SK-N-SH (cell line): ENCODE measurements at regions not wholly inside any gene's neighbourhood (a gene's known extent, or its start where the extent isn't known, plus 50 kb on each side); places are given as distances from the start of the nearest gene placed in this dataset.

Experiments used
- CTCF ChIA-PET: fragments of 300-600, 350-600 bp; formaldehyde crosslinking; extraction: SDS; loops from one replicate; lab custom pipeline; 2021; lab: Yijun Ruan, JAX
- POLR2A ChIA-PET: fragments of 350-600 bp; sonication (Branson Sonifier 250); formaldehyde crosslinking; extraction: SDS; loops from one replicate; lab custom pipeline; 2020; ENCODE audit warnings: antibody characterized with exemption, inconsistent platforms; lab: Yijun Ruan, JAX
- DNase-seq: peaks from one replicate; pipeline ENCODE4 v3.0.0; 2012
- H2AFZ ChIP-seq: fragments of 200-600 bp; sonication (generic); 2 replicates; pipeline ENCODE4 v1.8.1; 2016; ENCODE audit warnings: antibody characterized with exemption, mild to moderate bottlenecking, low read depth
- H3F3A ChIP-seq: fragments of 200-600 bp; sonication (generic); replicated peaks from 2 replicates; pipeline ENCODE3; 2016; ENCODE audit warnings: antibody characterized with exemption, mild to moderate bottlenecking; ENCODE audit not compliant: insufficient read depth
- H3K27ac ChIP-seq, 2 experiments: fragments of 200-500 bp in 1 of 2; fragments of 200-600 bp in 1 of 2; sonication (Bioruptor generic) in 1 of 2; sonication (generic), shearing (Covaris generic) in 1 of 2; 2 replicates each; pipeline versions ENCODE4 v1.5.1 to v1.6.1; 2014 to 2016; ENCODE audit warnings: low read depth in 2 of 2, inconsistent platforms in 1 of 2, low read length in 1 of 2, mild to moderate bottlenecking in 1 of 2, mixed read lengths in 1 of 2
- H3K27me3 ChIP-seq: fragments of 200-600 bp; sonication (generic), shearing (Covaris generic); 2 replicates; pipeline ENCODE4 v1.6.1; 2016; ENCODE audit warnings: mixed run types; ENCODE audit not compliant: insufficient read depth
- H3K36me3 ChIP-seq, 2 experiments: fragments of 200-500 bp in 1 of 2; fragments of 200-600 bp in 1 of 2; sonication (Bioruptor generic) in 1 of 2; sonication (generic) in 1 of 2; replicated peaks in 1 of 2; 2 replicates each; pipeline versions ENCODE3 to v1.5.1; 2014 to 2016; ENCODE audit warnings: low read length in 1 of 2, mild to moderate bottlenecking in 1 of 2; ENCODE audit not compliant: insufficient read depth in 2 of 2, control insufficient read depth in 1 of 2
- H3K4me1 ChIP-seq, 2 experiments: fragments of 200-500 bp in 1 of 2; fragments of 200-600 bp in 1 of 2; sonication (Bioruptor generic) in 1 of 2; sonication (generic), shearing (Covaris generic) in 1 of 2; 2 replicates each; pipeline versions ENCODE4 v1.5.1 to v1.6.1; 2014 to 2016; ENCODE audit warnings: low read depth in 1 of 2, low read length in 1 of 2, mixed run types in 1 of 2; ENCODE audit not compliant: insufficient read depth in 2 of 2, control insufficient read depth in 1 of 2
- H3K4me2 ChIP-seq: fragments of 200-600 bp; sonication (generic), shearing (Covaris generic); 2 replicates; pipeline ENCODE4 v1.6.1; 2017; ENCODE audit warnings: mixed run types
- H3K4me3 ChIP-seq, 2 experiments: fragments of 200-500 bp in 1 of 2; fragments of 200-600 bp in 1 of 2; sonication (Bioruptor generic) in 1 of 2; sonication (generic), shearing (Covaris generic) in 1 of 2; 2 replicates each; pipeline versions ENCODE4 v1.5.1 to v1.8.1; 2014 to 2016; ENCODE audit warnings: low read depth in 2 of 2, inconsistent platforms in 1 of 2, low read length in 1 of 2, mild to moderate bottlenecking in 1 of 2, mixed read lengths in 1 of 2, moderate library complexity in 1 of 2
- H3K79me2 ChIP-seq: fragments of 200-600 bp; sonication (generic); 2 replicates; pipeline ENCODE4 v1.8.1; 2017; ENCODE audit warnings: mild to moderate bottlenecking; ENCODE audit not compliant: insufficient read depth
- H3K9ac ChIP-seq: fragments of 200-600 bp; sonication (generic); 2 replicates; pipeline ENCODE4 v1.6.1; 2017; ENCODE audit warnings: mixed run types
- H3K9me2 ChIP-seq: fragments of 200-600 bp; sonication (generic); 2 replicates; pipeline ENCODE4 v1.6.1; 2017; ENCODE audit warnings: mixed run types
- H3K9me3 ChIP-seq: fragments of 200-600 bp; sonication (generic); 2 replicates; pipeline ENCODE4 v1.6.1; 2017; ENCODE audit warnings: mixed run types, mild to moderate bottlenecking, moderate library complexity
- H4K20me1 ChIP-seq: fragments of 200-600 bp; sonication (generic); 2 replicates; pipeline ENCODE4 v1.6.1; 2017; ENCODE audit warnings: mild to moderate bottlenecking, mixed run types; ENCODE audit not compliant: insufficient read depth
- EZH2phosphoT487 ChIP-seq: fragments of 200-600 bp; sonication (generic); IDR thresholded peaks from 2 replicates; pipeline ENCODE4 v1.6.1; 2017; ENCODE audit warnings: low read depth, mixed run types, mild to moderate bottlenecking, antibody characterized with exemption, moderate library complexity, borderline replicate concordance
- FOSL2 ChIP-seq: IDR thresholded peaks from 2 replicates; pipeline ENCODE4 v1.4.0; 2012; ENCODE audit warnings: low read depth, mild to moderate bottlenecking, moderate library complexity, borderline replicate concordance
- FOXJ3 ChIP-seq: sonication (generic); formaldehyde crosslinking; IDR thresholded peaks from 2 replicates; pipeline ENCODE4 v1.5.1; 2020; ENCODE audit warnings: mild to moderate bottlenecking, missing genetic modification reagents
- GATA2 ChIP-seq: sonication (generic); formaldehyde crosslinking; IDR thresholded peaks from 2 replicates; pipeline ENCODE4 v1.5.0; 2020; ENCODE audit warnings: mild to moderate bottlenecking, missing genetic modification reagents
- JUND ChIP-seq: IDR thresholded peaks from 2 replicates; pipeline ENCODE4 v1.4.0; 2012
- MEF2A ChIP-seq: IDR thresholded peaks from 2 replicates; pipeline ENCODE4 v1.4.0; 2012; ENCODE audit warnings: low read depth, borderline replicate concordance
- MXI1 ChIP-seq: IDR thresholded peaks from 2 replicates; pipeline ENCODE4 v1.6.1; 2012; ENCODE audit warnings: mild to moderate bottlenecking, low read depth, low read length, improper control_type of control experiment
- NFIC ChIP-seq: IDR thresholded peaks from 2 replicates; pipeline ENCODE4 v1.4.0; 2012; ENCODE audit warnings: borderline replicate concordance
- POLR2AphosphoS5 ChIP-seq: IDR thresholded peaks from 2 replicates; pipeline ENCODE4 v1.6.1; 2012; ENCODE audit warnings: low read depth, low read length
- RAD21 ChIP-seq: IDR thresholded peaks from 2 replicates; pipeline ENCODE4 v1.6.1; 2012; ENCODE audit warnings: mild to moderate bottlenecking, low read length
- RFX5 ChIP-seq: IDR thresholded peaks from 2 replicates; pipeline ENCODE4 v1.6.1; 2012; ENCODE audit warnings: mild to moderate bottlenecking, improper control_type of control experiment, low read length
- SMC3 ChIP-seq: IDR thresholded peaks from 2 replicates; pipeline ENCODE4 v1.6.1; 2012; ENCODE audit warnings: low read depth, low read length, improper control_type of control experiment
- TAF1 ChIP-seq: IDR thresholded peaks from 2 replicates; pipeline ENCODE4 v1.6.1; 2012; ENCODE audit warnings: low read depth, mild to moderate bottlenecking, low read length, moderate library complexity, borderline replicate concordance
- TEAD4 ChIP-seq: IDR thresholded peaks from 2 replicates; pipeline ENCODE4 v1.4.0; 2012; ENCODE audit warnings: mild to moderate bottlenecking, borderline replicate concordance; ENCODE audit not compliant: insufficient read depth
- YY1 ChIP-seq: IDR thresholded peaks from 2 replicates; pipeline ENCODE4 v1.4.0; 2012; ENCODE audit warnings: low read depth, mild to moderate bottlenecking
- ZBTB33 ChIP-seq: IDR thresholded peaks from 2 replicates; pipeline ENCODE4 v1.4.0; 2012; ENCODE audit warnings: low read depth, borderline replicate concordance
- WGBS: methylation state at CpG from one replicate; pipeline ENCODE4 v1.1.6; 2017; ENCODE audit warnings: low lambda C conversion rate; 5-methylcytosine and 5-hydroxymethylcytosine counted together
- TF ChIP-seq, protein P1 (sequence below): IDR thresholded peaks from 2 replicates; pipeline ENCODE4; 2012
- TF ChIP-seq, protein P2 (sequence below): fragments of 200-600 bp; sonication (generic); IDR thresholded peaks from 2 replicates; pipeline ENCODE4 v1.6.1; 2017; ENCODE audit warnings: antibody characterized with exemption, mild to moderate bottlenecking, moderate library complexity
- TF ChIP-seq, protein P3 (sequence below): IDR thresholded peaks from 2 replicates; pipeline ENCODE4 v1.6.1; 2012; ENCODE audit warnings: mild to moderate bottlenecking, low read depth, low read length, moderate library complexity

DNA sequence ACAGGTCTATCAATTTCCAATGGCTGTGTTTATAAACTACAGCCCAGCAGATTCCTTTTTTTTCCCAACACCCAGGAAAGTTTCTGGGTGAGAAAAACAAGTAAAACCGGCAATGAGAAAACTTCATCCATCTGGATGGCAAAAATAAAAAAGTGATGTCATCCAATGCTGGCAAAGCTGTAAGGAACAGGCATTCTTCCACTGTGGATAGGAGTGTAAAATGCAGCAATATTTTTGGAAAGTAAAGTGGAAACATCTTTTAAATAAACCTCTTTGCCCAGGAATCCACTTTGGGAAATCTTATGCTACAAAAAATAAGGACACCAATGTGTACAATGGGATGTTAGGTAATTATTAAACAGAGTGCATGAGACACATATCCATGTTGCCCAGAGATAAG, 102.1 kb upstream of the NT5E start:
- CTCF ChIA-PET, result no interaction called here
- Histone ChIP-seq H3K4me2 (no peak overlapping the region), H3K27me3 (no peaks in the 10 kb centered on the region), H3K9me3 (no peaks in the 10 kb centered on the region), H2AFZ (no peak overlapping the region), H3K9me2 (no peaks in the 10 kb centered on the region), H3K36me3 (no peaks in the 10 kb centered on the region), H3K27ac (no peak overlapping the region), H3F3A (no peaks in the 10 kb centered on the region), H3K9ac (no peak overlapping the region), H3K4me3 (no peak overlapping the region), H3K4me1 (no peaks in the 10 kb centered on the region)
- POLR2A ChIA-PET, result no interaction called here
- 11% methylated on average over 1 of the region's 1 CpG for WGBS
- TF ChIP-seq TEAD4 (no peak), YY1 (no peak), GATA2 (CRISPR knock-in tag) (no peak), MEF2A (no peak), FOSL2 (no peak), JUND (no peak), POLR2AphosphoS5 (no peak), EZH2phosphoT487 (no peak), RAD21 (no peak), NFIC (no peak), FOXJ3 (CRISPR knock-in tag) (no peak), SMC3 (no peak), RFX5 (no peak), MXI1 (no peak), TAF1 (no peak), ZBTB33 (no peak)
- TF ChIP-seq, protein P1, sequence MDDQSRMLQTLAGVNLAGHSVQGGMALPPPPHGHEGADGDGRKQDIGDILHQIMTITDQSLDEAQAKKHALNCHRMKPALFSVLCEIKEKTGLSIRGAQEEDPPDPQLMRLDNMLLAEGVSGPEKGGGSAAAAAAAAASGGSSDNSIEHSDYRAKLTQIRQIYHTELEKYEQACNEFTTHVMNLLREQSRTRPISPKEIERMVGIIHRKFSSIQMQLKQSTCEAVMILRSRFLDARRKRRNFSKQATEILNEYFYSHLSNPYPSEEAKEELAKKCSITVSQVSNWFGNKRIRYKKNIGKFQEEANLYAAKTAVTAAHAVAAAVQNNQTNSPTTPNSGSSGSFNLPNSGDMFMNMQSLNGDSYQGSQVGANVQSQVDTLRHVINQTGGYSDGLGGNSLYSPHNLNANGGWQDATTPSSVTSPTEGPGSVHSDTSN, result no peak
- TF ChIP-seq, protein P2, sequence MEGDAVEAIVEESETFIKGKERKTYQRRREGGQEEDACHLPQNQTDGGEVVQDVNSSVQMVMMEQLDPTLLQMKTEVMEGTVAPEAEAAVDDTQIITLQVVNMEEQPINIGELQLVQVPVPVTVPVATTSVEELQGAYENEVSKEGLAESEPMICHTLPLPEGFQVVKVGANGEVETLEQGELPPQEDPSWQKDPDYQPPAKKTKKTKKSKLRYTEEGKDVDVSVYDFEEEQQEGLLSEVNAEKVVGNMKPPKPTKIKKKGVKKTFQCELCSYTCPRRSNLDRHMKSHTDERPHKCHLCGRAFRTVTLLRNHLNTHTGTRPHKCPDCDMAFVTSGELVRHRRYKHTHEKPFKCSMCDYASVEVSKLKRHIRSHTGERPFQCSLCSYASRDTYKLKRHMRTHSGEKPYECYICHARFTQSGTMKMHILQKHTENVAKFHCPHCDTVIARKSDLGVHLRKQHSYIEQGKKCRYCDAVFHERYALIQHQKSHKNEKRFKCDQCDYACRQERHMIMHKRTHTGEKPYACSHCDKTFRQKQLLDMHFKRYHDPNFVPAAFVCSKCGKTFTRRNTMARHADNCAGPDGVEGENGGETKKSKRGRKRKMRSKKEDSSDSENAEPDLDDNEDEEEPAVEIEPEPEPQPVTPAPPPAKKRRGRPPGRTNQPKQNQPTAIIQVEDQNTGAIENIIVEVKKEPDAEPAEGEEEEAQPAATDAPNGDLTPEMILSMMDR, result no peak
- TF ChIP-seq, protein P3, sequence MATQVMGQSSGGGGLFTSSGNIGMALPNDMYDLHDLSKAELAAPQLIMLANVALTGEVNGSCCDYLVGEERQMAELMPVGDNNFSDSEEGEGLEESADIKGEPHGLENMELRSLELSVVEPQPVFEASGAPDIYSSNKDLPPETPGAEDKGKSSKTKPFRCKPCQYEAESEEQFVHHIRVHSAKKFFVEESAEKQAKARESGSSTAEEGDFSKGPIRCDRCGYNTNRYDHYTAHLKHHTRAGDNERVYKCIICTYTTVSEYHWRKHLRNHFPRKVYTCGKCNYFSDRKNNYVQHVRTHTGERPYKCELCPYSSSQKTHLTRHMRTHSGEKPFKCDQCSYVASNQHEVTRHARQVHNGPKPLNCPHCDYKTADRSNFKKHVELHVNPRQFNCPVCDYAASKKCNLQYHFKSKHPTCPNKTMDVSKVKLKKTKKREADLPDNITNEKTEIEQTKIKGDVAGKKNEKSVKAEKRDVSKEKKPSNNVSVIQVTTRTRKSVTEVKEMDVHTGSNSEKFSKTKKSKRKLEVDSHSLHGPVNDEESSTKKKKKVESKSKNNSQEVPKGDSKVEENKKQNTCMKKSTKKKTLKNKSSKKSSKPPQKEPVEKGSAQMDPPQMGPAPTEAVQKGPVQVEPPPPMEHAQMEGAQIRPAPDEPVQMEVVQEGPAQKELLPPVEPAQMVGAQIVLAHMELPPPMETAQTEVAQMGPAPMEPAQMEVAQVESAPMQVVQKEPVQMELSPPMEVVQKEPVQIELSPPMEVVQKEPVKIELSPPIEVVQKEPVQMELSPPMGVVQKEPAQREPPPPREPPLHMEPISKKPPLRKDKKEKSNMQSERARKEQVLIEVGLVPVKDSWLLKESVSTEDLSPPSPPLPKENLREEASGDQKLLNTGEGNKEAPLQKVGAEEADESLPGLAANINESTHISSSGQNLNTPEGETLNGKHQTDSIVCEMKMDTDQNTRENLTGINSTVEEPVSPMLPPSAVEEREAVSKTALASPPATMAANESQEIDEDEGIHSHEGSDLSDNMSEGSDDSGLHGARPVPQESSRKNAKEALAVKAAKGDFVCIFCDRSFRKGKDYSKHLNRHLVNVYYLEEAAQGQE, result no peak
- TF ChIP-seq, all 33 proteins: peak for 0
- Histone ChIP-seq H4K20me1 (no peaks in the 10 kb centered on the region), H3K79me2 (no peaks in the 10 kb centered on the region)
- DNase-seq, result no peak
